Esophagus muscularis mucosa (tissue), 3 donors: ENCODE measurements at regions not wholly inside any gene's neighbourhood (a gene's known extent, or its start where the extent isn't known, plus 50 kb on each side); places are given as distances from the start of the nearest gene placed in this dataset.

Experiments used
- POLR2A ChIP-seq: fragments of 450-650 bp; IDR thresholded peaks from one replicate; pipeline ENCODE4 v1.6.1; 2017; ENCODE audit warnings: antibody characterized with exemption, moderate library complexity, mild to moderate bottlenecking, low read depth
- TF ChIP-seq, protein P1 (sequence below), 3 experiments: fragments of 200-600 bp in 2 of 3; fragments of 450-650 bp in 1 of 3; sonication (generic) in 2 of 3; IDR thresholded peaks; one replicate each; pipeline ENCODE4 v1.5.1; 2017 to 2019; ENCODE audit warnings: antibody characterized with exemption in 3 of 3, mild to moderate bottlenecking in 2 of 3, moderate library complexity in 1 of 3

DNA sequence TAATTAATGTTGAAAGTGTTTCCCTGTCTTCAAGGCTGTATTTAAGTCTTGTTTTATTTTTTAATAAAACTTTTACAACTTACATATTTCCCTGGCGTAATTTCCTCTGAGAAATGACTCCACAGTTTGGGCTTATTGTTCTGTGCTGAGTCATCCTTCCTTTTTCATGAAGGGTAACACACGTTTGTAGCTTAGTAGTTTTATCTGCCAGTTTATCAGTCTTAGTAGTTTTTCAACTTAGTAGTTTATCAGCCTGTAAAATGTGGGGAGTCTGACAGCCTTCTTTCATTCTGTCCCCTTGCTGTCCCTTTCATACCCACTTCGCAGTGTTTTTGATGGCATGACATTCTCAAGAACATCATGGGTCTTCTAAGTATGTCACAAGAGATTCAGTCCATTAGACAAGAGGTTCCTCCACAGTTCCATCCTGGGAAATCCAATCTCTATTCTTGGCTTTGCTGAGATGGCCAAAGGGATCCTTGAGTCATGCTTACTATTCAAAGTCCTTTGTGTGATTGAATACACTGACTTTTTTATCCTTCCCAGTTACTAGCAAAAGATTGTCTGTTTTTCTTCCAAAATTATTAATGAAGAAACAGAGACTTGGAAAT is 60.0 kb upstream of the SGPP2 start:
- TF ChIP-seq, protein P1, sequence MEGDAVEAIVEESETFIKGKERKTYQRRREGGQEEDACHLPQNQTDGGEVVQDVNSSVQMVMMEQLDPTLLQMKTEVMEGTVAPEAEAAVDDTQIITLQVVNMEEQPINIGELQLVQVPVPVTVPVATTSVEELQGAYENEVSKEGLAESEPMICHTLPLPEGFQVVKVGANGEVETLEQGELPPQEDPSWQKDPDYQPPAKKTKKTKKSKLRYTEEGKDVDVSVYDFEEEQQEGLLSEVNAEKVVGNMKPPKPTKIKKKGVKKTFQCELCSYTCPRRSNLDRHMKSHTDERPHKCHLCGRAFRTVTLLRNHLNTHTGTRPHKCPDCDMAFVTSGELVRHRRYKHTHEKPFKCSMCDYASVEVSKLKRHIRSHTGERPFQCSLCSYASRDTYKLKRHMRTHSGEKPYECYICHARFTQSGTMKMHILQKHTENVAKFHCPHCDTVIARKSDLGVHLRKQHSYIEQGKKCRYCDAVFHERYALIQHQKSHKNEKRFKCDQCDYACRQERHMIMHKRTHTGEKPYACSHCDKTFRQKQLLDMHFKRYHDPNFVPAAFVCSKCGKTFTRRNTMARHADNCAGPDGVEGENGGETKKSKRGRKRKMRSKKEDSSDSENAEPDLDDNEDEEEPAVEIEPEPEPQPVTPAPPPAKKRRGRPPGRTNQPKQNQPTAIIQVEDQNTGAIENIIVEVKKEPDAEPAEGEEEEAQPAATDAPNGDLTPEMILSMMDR (IDR thresholded peaks at IDR 0.05): no peak
- TF ChIP-seq POLR2A: no peak
